ENCODE measurements at regions not wholly inside any gene's neighbourhood (a gene's known extent, or its start where the extent isn't known, plus 50 kb on each side); places are given as distances from the start of the nearest gene placed in this dataset.

GRCh38 chr1:221812088-221812752 lies 70.3 kb upstream of the DUSP10 start:
- no peak for TF ChIP-seq CTCF (conservative IDR thresholded peaks at IDR 0.05)
- TF ChIP-seq EZH2 (IDR thresholded peaks at IDR 0.05; ENCODE audit: low read depth) = no peak

All from PC-9 (cell line).